Activated CD4-positive, alpha-beta T cell treated with anti-CD3 and anti-CD28 coated beads, Interleukin-2, amount 10 ng/mL, durations not matched to agents 24 days and 14 days (primary cell): ENCODE measurements at regions not wholly inside any gene's neighbourhood (a gene's known extent, or its start where the extent isn't known, plus 50 kb on each side); places are given as distances from the start of the nearest gene placed in this dataset.

Source experiments
- DNase-seq: peaks from one replicate; pipeline ENCODE4 v3.0.0; 2022
- H3K27ac Mint-ChIP-seq: one replicate; pipeline ENCODE4 v1.8.0; 2022; ENCODE audit warnings: mild to moderate bottlenecking, mixed read lengths
- H3K27me3 Mint-ChIP-seq: one replicate; pipeline ENCODE4 v1.8.0; 2022; ENCODE audit warnings: mixed read lengths
- H3K36me3 Mint-ChIP-seq: one replicate; pipeline ENCODE4 v1.8.0; 2022; ENCODE audit warnings: low read depth, mild to moderate bottlenecking, mixed read lengths
- H3K4me1 Mint-ChIP-seq: one replicate; pipeline ENCODE4 v1.8.0; 2021; ENCODE audit warnings: mixed read lengths
- H3K4me3 Mint-ChIP-seq: one replicate; pipeline ENCODE4 v1.8.0; 2022; ENCODE audit warnings: mild to moderate bottlenecking, moderate library complexity, mixed read lengths
- H3K9me3 Mint-ChIP-seq: one replicate; pipeline ENCODE4 v1.8.0; 2021; ENCODE audit warnings: mixed read lengths
- intact Hi-C: fragments of 100-400 bp; cut with micrococcal nuclease; formaldehyde crosslinking; loops from one replicate; pipeline ENCODE4 v1.15.1; 2023

GRCh38 chr9:88753691-88754367 lies 218.9 kb downstream of the NXNL2 start:
- intact Hi-C loops, result no loop called here
- no peak overlapping the region for H3K27ac Mint-ChIP-seq
- H3K36me3 Mint-ChIP-seq, result no peaks in the 10 kb centered on the region
- no peaks in the 10 kb centered on the region for H3K27me3 Mint-ChIP-seq
- no peaks in the 10 kb centered on the region for H3K4me1 Mint-ChIP-seq
- no peaks in the 10 kb centered on the region for H3K9me3 Mint-ChIP-seq
- DNase-seq, result peak; percentile 36
- no peak overlapping the region for H3K4me3 Mint-ChIP-seq

- H3K9me3 Mint-ChIP-seq, result no peaks in the 10 kb centered on the region
- no peak overlapping the region for H3K27ac Mint-ChIP-seq
- no peaks in the 10 kb centered on the region for H3K27me3 Mint-ChIP-seq
- intact Hi-C loops, result no loop called here
- peak; percentile 42 for DNase-seq
- no peaks in the 10 kb centered on the region for H3K36me3 Mint-ChIP-seq
- H3K4me3 Mint-ChIP-seq, result no peak overlapping the region
- no peaks in the 10 kb centered on the region for H3K4me1 Mint-ChIP-seq
Observed at GRCh38 chr9:88754452-88754851, 219.5 kb downstream of the NXNL2 start.

- no peak overlapping the region for H3K4me3 Mint-ChIP-seq
- no peaks in the 10 kb centered on the region for H3K4me1 Mint-ChIP-seq
- no peak overlapping the region for H3K27ac Mint-ChIP-seq
Observed at GRCh38 chr9:88754886-88755285, 219.9 kb downstream of the NXNL2 start.

GRCh38 chr9:88757406-88758010 lies 222.5 kb downstream of the NXNL2 start:
- peak; percentile 24 for DNase-seq
- intact Hi-C loops, result no loop called here
- Mint-ChIP-seq H3K27me3 (peaks cover 7% of the 10 kb centered on the region), H3K4me1 (no peaks in the 10 kb centered on the region), H3K36me3 (no peaks in the 10 kb centered on the region), H3K4me3 (no peak overlapping the region), H3K27ac (no peak overlapping the region), H3K9me3 (no peaks in the 10 kb centered on the region)

More at GRCh38 chr9:88754886-88755285, 219.9 kb downstream of the NXNL2 start:
- H3K27me3 Mint-ChIP-seq, result peaks cover 1% of the 10 kb centered on the region
- H3K9me3 Mint-ChIP-seq, result no peaks in the 10 kb centered on the region
- intact Hi-C loops, result no loop called here
- DNase-seq, result peak; percentile 40
- H3K36me3 Mint-ChIP-seq, result no peaks in the 10 kb centered on the region

GRCh38 chr9:88759364-88759763 lies 224.4 kb downstream of the NXNL2 start:
- intact Hi-C loops, result no loop called here
- Mint-ChIP-seq H3K27me3 (peaks cover 15% of the 10 kb centered on the region), H3K4me3 (no peak overlapping the region), H3K27ac (no peak overlapping the region), H3K36me3 (no peaks in the 10 kb centered on the region), H3K9me3 (no peaks in the 10 kb centered on the region), H3K4me1 (no peaks in the 10 kb centered on the region)
- DNase-seq, result peak; percentile 16

GRCh38 chr9:88766778-88767503 lies 224.3 kb upstream of the S1PR3 start:
- Mint-ChIP-seq H3K4me1 (no peaks in the 10 kb centered on the region), H3K36me3 (no peaks in the 10 kb centered on the region), H3K27ac (no peak overlapping the region), H3K9me3 (no peaks in the 10 kb centered on the region), H3K27me3 (peaks cover 25% of the 10 kb centered on the region), H3K4me3 (no peak overlapping the region)
- intact Hi-C loops, result no loop called here
- DNase-seq, result peak; percentile 4

GRCh38 chr9:88767504-88767790 lies 223.8 kb upstream of the S1PR3 start:
- no peaks in the 10 kb centered on the region for H3K36me3 Mint-ChIP-seq

GRCh38 chr9:88772575-88772974 lies 218.7 kb upstream of the S1PR3 start:
- no peaks in the 10 kb centered on the region for H3K36me3 Mint-ChIP-seq
- H3K27me3 Mint-ChIP-seq, result peaks cover 13% of the 10 kb centered on the region
- no peaks in the 10 kb centered on the region for H3K4me1 Mint-ChIP-seq
- no peak overlapping the region for H3K4me3 Mint-ChIP-seq
- intact Hi-C loops, result no loop called here
- H3K27ac Mint-ChIP-seq, result no peak overlapping the region
- H3K9me3 Mint-ChIP-seq, result no peaks in the 10 kb centered on the region
- DNase-seq, result peak; percentile 12

More at GRCh38 chr9:88767504-88767790, 223.8 kb upstream of the S1PR3 start:
- Mint-ChIP-seq H3K4me1 (no peaks in the 10 kb centered on the region), H3K27ac (no peak overlapping the region), H3K9me3 (no peaks in the 10 kb centered on the region), H3K4me3 (no peak overlapping the region), H3K27me3 (peaks cover 25% of the 10 kb centered on the region)
- intact Hi-C loops, result no loop called here
- no peak for DNase-seq

- Mint-ChIP-seq H3K27ac (no peak overlapping the region), H3K4me3 (no peak overlapping the region), H3K9me3 (no peaks in the 10 kb centered on the region), H3K27me3 (peaks cover 12% of the 10 kb centered on the region), H3K4me1 (no peaks in the 10 kb centered on the region), H3K36me3 (no peaks in the 10 kb centered on the region)
- no peak for DNase-seq
- intact Hi-C loops, result no loop called here
Observed at GRCh38 chr9:88773126-88773525, 218.1 kb upstream of the S1PR3 start.

- no peaks in the 10 kb centered on the region for H3K36me3 Mint-ChIP-seq
- peak; percentile 47 for DNase-seq
- intact Hi-C loops, result no loop called here
- peaks cover 11% of the 10 kb centered on the region for H3K27me3 Mint-ChIP-seq
- no peaks in the 10 kb centered on the region for H3K4me1 Mint-ChIP-seq
- no peak overlapping the region for H3K4me3 Mint-ChIP-seq
- no peak overlapping the region for H3K27ac Mint-ChIP-seq
- no peaks in the 10 kb centered on the region for H3K9me3 Mint-ChIP-seq
Observed at GRCh38 chr9:88773627-88774244, 217.5 kb upstream of the S1PR3 start.

- no peak overlapping the region for H3K4me3 Mint-ChIP-seq
- no peaks in the 10 kb centered on the region for H3K9me3 Mint-ChIP-seq
- peaks cover 11% of the 10 kb centered on the region for H3K27me3 Mint-ChIP-seq
- DNase-seq, result peak; percentile 40
- intact Hi-C loops, result no loop called here
- no peaks in the 10 kb centered on the region for H3K36me3 Mint-ChIP-seq
- no peak overlapping the region for H3K27ac Mint-ChIP-seq
- H3K4me1 Mint-ChIP-seq, result no peaks in the 10 kb centered on the region
Observed at GRCh38 chr9:88775037-88775471, 216.2 kb upstream of the S1PR3 start.

- intact Hi-C loops, result no loop called here
- Mint-ChIP-seq H3K36me3 (no peaks in the 10 kb centered on the region), H3K4me1 (no peaks in the 10 kb centered on the region), H3K27ac (no peak overlapping the region), H3K9me3 (no peaks in the 10 kb centered on the region), H3K27me3 (peaks cover 11% of the 10 kb centered on the region), H3K4me3 (no peak overlapping the region)
- DNase-seq, result no peak
Observed at GRCh38 chr9:88775559-88775958, 215.7 kb upstream of the S1PR3 start.

- Mint-ChIP-seq H3K27ac (no peak overlapping the region), H3K36me3 (no peaks in the 10 kb centered on the region), H3K4me1 (no peaks in the 10 kb centered on the region), H3K9me3 (no peaks in the 10 kb centered on the region), H3K27me3 (peaks cover 9% of the 10 kb centered on the region), H3K4me3 (no peak overlapping the region)
- DNase-seq, result peak; percentile 26
- intact Hi-C loops, result no loop called here
Observed at GRCh38 chr9:88775966-88776365, 215.3 kb upstream of the S1PR3 start.
